ENCODE measurements at regions not wholly inside any gene's neighbourhood (a gene's known extent, or its start where the extent isn't known, plus 50 kb on each side); places are given as distances from the start of the nearest gene placed in this dataset.

- no peaks in the 10 kb centered on the region for H3K9me3 ChIP-seq
- no peak for ATAC-seq (ENCODE audit: insufficient number of reproducible peaks, low FRiP score, low read depth)
- no peaks in the 10 kb centered on the region for H3K36me3 ChIP-seq
- no peaks in the 10 kb centered on the region for H3K27me3 ChIP-seq (replicated peaks; ENCODE audit: insufficient read depth)
- DNase-seq (ENCODE audit: low spot score), result no peak
- H3K27ac ChIP-seq, result no peak overlapping the region
- no peaks in the 10 kb centered on the region for H3K4me1 ChIP-seq (ENCODE audit: control insufficient read depth in 1 of 2, low read depth in 2 of 2)
- no peak for TF ChIP-seq CTCF (IDR thresholded peaks at IDR 0.05)
- H3K4me3 ChIP-seq, result no peak overlapping the region
These were observed 282.5 kb downstream of the ETS1 start for GRCh38 chr11:128304666-128305485.

DNA sequence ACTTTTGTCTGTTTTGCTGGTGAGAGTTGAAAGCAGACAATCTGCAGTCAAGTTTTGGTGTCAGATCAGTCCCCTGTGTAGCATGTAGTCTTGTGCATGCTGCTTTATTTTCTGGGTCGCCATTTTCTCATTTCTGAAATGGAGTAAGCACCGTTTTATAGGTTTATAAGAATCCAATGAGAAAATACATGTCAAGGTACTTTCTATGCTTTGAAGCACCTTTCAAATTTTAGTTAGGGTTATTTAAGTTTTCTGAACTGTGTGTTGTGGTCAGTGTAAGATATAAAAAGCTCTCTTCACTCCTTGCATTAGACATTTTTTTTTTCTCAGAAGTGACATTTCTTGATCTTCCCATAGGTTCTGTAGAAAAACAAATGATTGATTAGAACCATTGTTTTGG, 283.2 kb downstream of the ETS1 start:
- Histone ChIP-seq H3K36me3 (no peaks in the 10 kb centered on the region), H3K27ac (no peak overlapping the region), H3K27me3 (replicated peaks; ENCODE audit: insufficient read depth) (no peaks in the 10 kb centered on the region), H3K9me3 (no peaks in the 10 kb centered on the region), H3K4me1 (ENCODE audit: control insufficient read depth in 1 of 2, low read depth in 2 of 2) (peaks cover 0 to 4% of the 10 kb centered on the region in 2 donors), H3K4me3 (no peak overlapping the region)
- TF ChIP-seq CTCF (IDR thresholded peaks at IDR 0.05), result no peak
- no peak for ATAC-seq (ENCODE audit: insufficient number of reproducible peaks, low FRiP score, low read depth)
- DNase-seq (ENCODE audit: low spot score), result no peak

GRCh38 chr11:128303383-128303782, 284.0 kb downstream of the ETS1 start:
- no peak for ATAC-seq (ENCODE audit: insufficient number of reproducible peaks, low FRiP score, low read depth)
- Histone ChIP-seq H3K4me1 (ENCODE audit: control insufficient read depth in 1 of 2, low read depth in 2 of 2) (peaks cover 0 to 9% of the 10 kb centered on the region in 2 donors), H3K4me3 (no peak overlapping the region), H3K9me3 (no peaks in the 10 kb centered on the region), H3K27ac (no peak overlapping the region), H3K36me3 (no peaks in the 10 kb centered on the region), H3K27me3 (replicated peaks; ENCODE audit: insufficient read depth) (no peaks in the 10 kb centered on the region)
- no peak for DNase-seq (ENCODE audit: low spot score)
- TF ChIP-seq CTCF (IDR thresholded peaks at IDR 0.05), result no peak

- Histone ChIP-seq H3K27me3 (replicated peaks; ENCODE audit: insufficient read depth) (no peaks in the 10 kb centered on the region), H3K4me3 (no peak overlapping the region), H3K4me1 (ENCODE audit: control insufficient read depth in 1 of 2, low read depth in 2 of 2) (peaks cover 0 to 9% of the 10 kb centered on the region in 2 donors), H3K27ac (no peak overlapping the region), H3K9me3 (no peaks in the 10 kb centered on the region), H3K36me3 (no peaks in the 10 kb centered on the region)
- ATAC-seq (ENCODE audit: insufficient number of reproducible peaks, low FRiP score, low read depth) (no peak), DNase-seq (ENCODE audit: low spot score) (no peak)
- no peak for TF ChIP-seq CTCF (IDR thresholded peaks at IDR 0.05)
These were observed 284.8 kb downstream of the ETS1 start for GRCh38 chr11:128302425-128303186.

- Histone ChIP-seq H3K27ac (no peak overlapping the region), H3K4me1 (ENCODE audit: control insufficient read depth in 1 of 2, low read depth in 2 of 2) (peaks cover 0 to 9% of the 10 kb centered on the region in 2 donors), H3K27me3 (replicated peaks; ENCODE audit: insufficient read depth) (no peaks in the 10 kb centered on the region), H3K9me3 (no peaks in the 10 kb centered on the region), H3K4me3 (no peak overlapping the region), H3K36me3 (no peaks in the 10 kb centered on the region)
- no peak for ATAC-seq (ENCODE audit: insufficient number of reproducible peaks, low FRiP score, low read depth)
- no peak for TF ChIP-seq CTCF (IDR thresholded peaks at IDR 0.05)
- DNase-seq (ENCODE audit: low spot score), result no peak
These were observed 285.6 kb downstream of the ETS1 start for GRCh38 chr11:128301756-128302155.
